Left ventricle myocardium superior (tissue), 1 donor: ENCODE measurements at regions not wholly inside any gene's neighbourhood (a gene's known extent, or its start where the extent isn't known, plus 50 kb on each side); places are given as distances from the start of the nearest gene placed in this dataset. TPM values are rescaled to one million over a fixed set of nuclear protein-coding genes. Genes with fewer than 3 reads are reported as not detected.

Source experiments
- microRNA-seq: library from miRNA; unstranded; fragments of <30 nt; microRNA quantifications from one replicate; pipeline ENCODE4 v1.2.0, GENCODE V29; 2020; ENCODE audit warnings: borderline number of aligned reads
- donor health status: DM: no; HTN: yes; CAD: no; lungs with severe emphysema.

Small RNA genes in the stretch of these regions (microRNA-seq; reads per million reads assigned to microRNA genes)
- not detected for gene MIR4436B2
